SK-N-SH (cell line): ENCODE measurements at regions not wholly inside any gene's neighbourhood (a gene's known extent, or its start where the extent isn't known, plus 50 kb on each side); places are given as distances from the start of the nearest gene placed in this dataset.

Experiments used
- CTCF ChIP-seq: fragments of 200-600 bp; sonication (generic); IDR thresholded peaks from 2 replicates; pipeline ENCODE4 v1.6.1; 2017; ENCODE audit warnings: antibody characterized with exemption, mild to moderate bottlenecking, moderate library complexity
- EP300 ChIP-seq, 2 experiments: IDR thresholded peaks; 2 replicates each; pipeline versions ENCODE4 v1.4.0 to v1.6.1; 2012; ENCODE audit warnings: borderline replicate concordance in 1 of 2, low read depth in 1 of 2, low read length in 1 of 2
- NFIC ChIP-seq: IDR thresholded peaks from 2 replicates; pipeline ENCODE4 v1.4.0; 2012; ENCODE audit warnings: borderline replicate concordance

GRCh38 chr18:38353149-38353548 is 787.6 kb upstream of the CELF4 start:
- no peak for TF ChIP-seq CTCF
- no peak for TF ChIP-seq NFIC
- no peak for TF ChIP-seq EP300 (IDR thresholded peaks at IDR 0.05; ENCODE audit: borderline replicate concordance in 1 of 2, low read depth in 1 of 2, low read length in 1 of 2)
